NCI-H1930 (cell line): ENCODE measurements at regions not wholly inside any gene's neighbourhood (a gene's known extent, or its start where the extent isn't known, plus 50 kb on each side); places are given as distances from the start of the nearest gene placed in this dataset.
"Not testable (repeated sequence)": the region's sequence is repeated elsewhere in the genome, so short reads cannot be mapped to it uniquely, and the experiment has no call there.

Experiments
- DNase-seq, 2 experiments: peaks; one replicate each; lab custom pipeline; 2025; lab: John Stamatoyannopoulos, UW

- DNase-seq: no peak
Observed at GRCh38 chr3:139199421-139200010, 144.3 kb upstream of the MRPS22 start.

GRCh38 chr3:139201446-139202225, 142.2 kb upstream of the MRPS22 start:
- DNase-seq: no peak

GRCh38 chr3:139202226-139202958, 141.4 kb upstream of the MRPS22 start:
- DNase-seq: no peak

GRCh38 chr3:139202959-139203349, 140.9 kb upstream of the MRPS22 start:
- no peak for DNase-seq

GRCh38 chr3:139203752-139204151, 140.1 kb upstream of the MRPS22 start:
- DNase-seq: no peak

- no peak for DNase-seq
Observed at GRCh38 chr3:139204728-139205127, 139.1 kb upstream of the MRPS22 start.

GRCh38 chr3:139213936-139214335, 129.9 kb upstream of the MRPS22 start:
- no peak for DNase-seq

GRCh38 chr3:139216958-139217357, 126.9 kb upstream of the MRPS22 start:
- DNase-seq: no peak

- DNase-seq: no peak
Observed at GRCh38 chr3:139217633-139218032, 126.2 kb upstream of the MRPS22 start.

- DNase-seq: no peak
Observed at GRCh38 chr3:139218046-139218445, 125.8 kb upstream of the MRPS22 start.

- no peak for DNase-seq
Observed at GRCh38 chr3:139219463-139219862, 124.4 kb upstream of the MRPS22 start.

- DNase-seq: no peak
Observed at GRCh38 chr3:139222100-139222657, 121.6 kb upstream of the MRPS22 start.

GRCh38 chr3:139225548-139225947, 118.3 kb upstream of the MRPS22 start:
- DNase-seq: no peak

- DNase-seq: no peak
Observed at GRCh38 chr3:139226731-139227130, 117.1 kb upstream of the MRPS22 start.

GRCh38 chr3:139227165-139227564, 116.7 kb upstream of the MRPS22 start:
- no peak for DNase-seq

- DNase-seq: no peak
Observed at GRCh38 chr3:139227827-139228226, 116.0 kb upstream of the MRPS22 start.

GRCh38 chr3:139230391-139230790, 113.4 kb upstream of the MRPS22 start:
- no peak for DNase-seq

- DNase-seq: no peak
Observed at GRCh38 chr3:139231555-139232281, 112.1 kb upstream of the MRPS22 start.

GRCh38 chr3:139232341-139232740, 111.5 kb upstream of the MRPS22 start:
- not testable (repeated sequence) for DNase-seq

GRCh38 chr3:139234491-139234890, 109.3 kb upstream of the MRPS22 start:
- DNase-seq: no peak

GRCh38 chr3:139235192-139235591, 108.6 kb upstream of the MRPS22 start:
- DNase-seq: no peak

GRCh38 chr3:139236336-139236735, 107.5 kb upstream of the MRPS22 start:
- DNase-seq: no peak
